ENCODE measurements at regions not wholly inside any gene's neighbourhood (a gene's known extent, or its start where the extent isn't known, plus 50 kb on each side); places are given as distances from the start of the nearest gene placed in this dataset.

GRCh38 chr2:212915121-212915782 is 236.2 kb downstream of the IKZF2 start:
- no peaks in the 10 kb centered on the region for H3K36me3 Mint-ChIP-seq (ENCODE audit: low read depth)
- no peak overlapping the region for H3K4me3 Mint-ChIP-seq
- H3K27ac Mint-ChIP-seq (ENCODE audit: unreplicated experiment) = no peak overlapping the region
- no peak for DNase-seq (ENCODE audit: low read depth, low spot score)
- H3K27me3 Mint-ChIP-seq (ENCODE audit: low read depth) = no peaks in the 10 kb centered on the region
- no peak for TF ChIP-seq CTCF (conservative IDR thresholded peaks at IDR 0.05)
- H3K4me1 Mint-ChIP-seq = peaks cover 13% of the 10 kb centered on the region
- H3K9me3 Mint-ChIP-seq = no peaks in the 10 kb centered on the region

GRCh38 chr2:212914392-212914791 is 237.0 kb downstream of the IKZF2 start:
- Mint-ChIP-seq H3K4me3 (no peak overlapping the region), H3K27me3 (ENCODE audit: low read depth) (no peaks in the 10 kb centered on the region), H3K9me3 (no peaks in the 10 kb centered on the region), H3K27ac (ENCODE audit: unreplicated experiment) (no peak overlapping the region), H3K36me3 (ENCODE audit: low read depth) (no peaks in the 10 kb centered on the region), H3K4me1 (peaks cover 13% of the 10 kb centered on the region)
- no peak for TF ChIP-seq CTCF (conservative IDR thresholded peaks at IDR 0.05)
- no peak for DNase-seq (ENCODE audit: low read depth, low spot score)

GRCh38 chr2:212913640-212914306 is 237.6 kb downstream of the IKZF2 start:
- H3K27ac Mint-ChIP-seq (ENCODE audit: unreplicated experiment) = no peak overlapping the region
- H3K27me3 Mint-ChIP-seq (ENCODE audit: low read depth) = no peaks in the 10 kb centered on the region
- DNase-seq (ENCODE audit: low read depth, low spot score) = no peak
- H3K4me1 Mint-ChIP-seq = peaks cover 13% of the 10 kb centered on the region
- H3K9me3 Mint-ChIP-seq = no peaks in the 10 kb centered on the region
- no peak for TF ChIP-seq CTCF (conservative IDR thresholded peaks at IDR 0.05)
- H3K36me3 Mint-ChIP-seq (ENCODE audit: low read depth) = no peaks in the 10 kb centered on the region
- H3K4me3 Mint-ChIP-seq = no peak overlapping the region

GRCh38 chr2:212912445-212913103 is 238.8 kb downstream of the IKZF2 start:
- no peak overlapping the region for H3K4me3 Mint-ChIP-seq
- no peak for DNase-seq (ENCODE audit: low read depth, low spot score)
- H3K36me3 Mint-ChIP-seq (ENCODE audit: low read depth) = no peaks in the 10 kb centered on the region
- no peaks in the 10 kb centered on the region for H3K27me3 Mint-ChIP-seq (ENCODE audit: low read depth)
- TF ChIP-seq CTCF (conservative IDR thresholded peaks at IDR 0.05) = no peak
- peaks cover 13% of the 10 kb centered on the region for H3K4me1 Mint-ChIP-seq
- H3K27ac Mint-ChIP-seq (ENCODE audit: unreplicated experiment) = no peak overlapping the region
- no peaks in the 10 kb centered on the region for H3K9me3 Mint-ChIP-seq

- Mint-ChIP-seq H3K27me3 (ENCODE audit: low read depth) (no peaks in the 10 kb centered on the region), H3K27ac (ENCODE audit: unreplicated experiment) (no peak overlapping the region), H3K36me3 (ENCODE audit: low read depth) (no peaks in the 10 kb centered on the region), H3K4me3 (no peak overlapping the region), H3K4me1 (peaks cover 13% of the 10 kb centered on the region), H3K9me3 (no peaks in the 10 kb centered on the region)
- TF ChIP-seq CTCF (conservative IDR thresholded peaks at IDR 0.05) = no peak
- DNase-seq (ENCODE audit: low read depth, low spot score) = no peak
Observed at GRCh38 chr2:212911011-212911410, 240.4 kb downstream of the IKZF2 start.

Measured in neural crest cell (in vitro differentiated cells).